WTC11 (cell line): ENCODE measurements at regions not wholly inside any gene's neighbourhood (a gene's known extent, or its start where the extent isn't known, plus 50 kb on each side); places are given as distances from the start of the nearest gene placed in this dataset.

Experiments used
- ATAC-seq: fragments of 200-7000 bp; cut with Tn5 transposase; 2 replicates; pipeline ENCODE4 v1.10.0; 2021; ENCODE audit warnings: mild to moderate bottlenecking, moderate library complexity
- CTCF ChIA-PET: fragments of 300-600 bp; sonication (Branson Sonifier 250); formaldehyde crosslinking; loops from one replicate; lab custom pipeline; 2021; ENCODE audit warnings: antibody characterized with exemption; lab: Charles Lee
- POLR2A ChIA-PET: fragments of 350-600 bp; sonication (Branson Sonifier 250); formaldehyde crosslinking; loops from one replicate; lab custom pipeline; 2021; ENCODE audit warnings: antibody characterized with exemption; lab: Charles Lee
- DNase-seq: peaks from one replicate; pipeline ENCODE4 v3.0.0; 2021; ENCODE audit warnings: low spot score
- H3K27ac Mint-ChIP-seq: 2 replicates; pipeline ENCODE4 v1.8.0; 2021; ENCODE audit warnings: mixed read lengths
- H3K27me3 Mint-ChIP-seq: 2 replicates; pipeline ENCODE4 v1.8.0; 2021; ENCODE audit warnings: low read depth, mild to moderate bottlenecking, moderate library complexity, mixed read lengths
- H3K36me3 Mint-ChIP-seq: 2 replicates; pipeline ENCODE4 v1.8.0; 2021; ENCODE audit warnings: mixed read lengths
- H3K4me1 Mint-ChIP-seq: 2 replicates; pipeline ENCODE4 v1.8.0; 2022; ENCODE audit warnings: mixed read lengths
- H3K4me3 Mint-ChIP-seq: 2 replicates; pipeline ENCODE4 v1.8.0; 2021; ENCODE audit warnings: mild to moderate bottlenecking, moderate library complexity, mixed read lengths
- H3K9me3 Mint-ChIP-seq: 2 replicates; pipeline ENCODE4 v1.8.0; 2021; ENCODE audit warnings: mixed read lengths
- AR ChIP-seq: fragments of 250-450 bp; sonication (Bioruptor Pico); IDR thresholded peaks from 2 replicates; pipeline ENCODE4 v1.9.0; 2021; ENCODE audit warnings: mild to moderate bottlenecking
- ATF2 ChIP-seq: sonication (generic); formaldehyde crosslinking; IDR thresholded peaks from 2 replicates; pipeline ENCODE4 v1.8.1; 2022; ENCODE audit warnings: low read depth, missing genetic modification reagents, borderline replicate concordance
- E2F4 ChIP-seq: sonication (generic); formaldehyde crosslinking; IDR thresholded peaks from 2 replicates; pipeline ENCODE4 v1.8.1; 2022; ENCODE audit warnings: low read depth, mild to moderate bottlenecking, moderate library complexity, missing genetic modification reagents, borderline replicate concordance
- FOXJ3 ChIP-seq: sonication (generic); formaldehyde crosslinking; IDR thresholded peaks from 2 replicates; pipeline ENCODE4 v1.9.0; 2021; ENCODE audit warnings: missing genetic modification reagents, mild to moderate bottlenecking, borderline replicate concordance
- FOXP4 ChIP-seq: sonication (generic); formaldehyde crosslinking; IDR thresholded peaks from 2 replicates; pipeline ENCODE4 v1.8.0; 2022; ENCODE audit warnings: mild to moderate bottlenecking, missing genetic modification reagents
- KAT7 ChIP-seq: sonication (generic); formaldehyde crosslinking; IDR thresholded peaks from 2 replicates; pipeline ENCODE4 v1.8.1; 2023; ENCODE audit warnings: missing genetic modification reagents, mild to moderate bottlenecking, borderline replicate concordance
- MXD4 ChIP-seq: fragments of 250-450 bp; sonication (Bioruptor Pico); IDR thresholded peaks from 2 replicates; pipeline ENCODE4 v1.8.0; 2021; ENCODE audit warnings: mild to moderate bottlenecking, moderate library complexity, borderline replicate concordance
- OVOL2 ChIP-seq: fragments of 250-450 bp; sonication (Bioruptor Pico); IDR thresholded peaks from 2 replicates; pipeline ENCODE4 v1.9.0; 2021; ENCODE audit warnings: mild to moderate bottlenecking, borderline replicate concordance
- PRDM15 ChIP-seq: sonication (generic); formaldehyde crosslinking; IDR thresholded peaks from 2 replicates; pipeline ENCODE4 v1.8.0; 2022; ENCODE audit warnings: missing genetic modification reagents
- PRRX2 ChIP-seq: fragments of 250-450 bp; sonication (Bioruptor Pico); IDR thresholded peaks from 2 replicates; pipeline ENCODE4 v1.8.0; 2021; ENCODE audit warnings: mild to moderate bottlenecking
- RELA ChIP-seq: sonication (generic); formaldehyde crosslinking; IDR thresholded peaks from 2 replicates; pipeline ENCODE4 v1.8.1; 2022; ENCODE audit warnings: missing genetic modification reagents, mild to moderate bottlenecking, borderline replicate concordance
- SMAD3 ChIP-seq: sonication (generic); formaldehyde crosslinking; IDR thresholded peaks from 2 replicates; pipeline ENCODE4 v1.8.0; 2022; ENCODE audit warnings: missing genetic modification reagents, mild to moderate bottlenecking, borderline replicate concordance
- ZNF317 ChIP-seq: sonication (generic); formaldehyde crosslinking; IDR thresholded peaks from 2 replicates; pipeline ENCODE4 v1.8.1; 2023; ENCODE audit warnings: low read depth, mild to moderate bottlenecking, moderate library complexity, missing genetic modification reagents, borderline replicate concordance
- ZNF396 ChIP-seq: fragments of 250-450 bp; sonication (Bioruptor Pico); IDR thresholded peaks from 2 replicates; pipeline ENCODE4 v1.8.0; 2021; ENCODE audit warnings: mild to moderate bottlenecking, moderate library complexity, borderline replicate concordance
- TF ChIP-seq, protein P1 (sequence below): sonication (generic); formaldehyde crosslinking; IDR thresholded peaks from 2 replicates; pipeline ENCODE4 v1.8.1; 2022; ENCODE audit warnings: mild to moderate bottlenecking, moderate library complexity, missing genetic modification reagents
- TF ChIP-seq, protein P2 (sequence below): sonication (generic); formaldehyde crosslinking; IDR thresholded peaks from 2 replicates; pipeline ENCODE4 v1.8.1; 2023; ENCODE audit warnings: mild to moderate bottlenecking, missing genetic modification reagents
- TF ChIP-seq, protein P3 (sequence below): sonication (generic); formaldehyde crosslinking; IDR thresholded peaks from 2 replicates; pipeline ENCODE4 v1.8.0; 2022; ENCODE audit warnings: mild to moderate bottlenecking, missing genetic modification reagents

DNA sequence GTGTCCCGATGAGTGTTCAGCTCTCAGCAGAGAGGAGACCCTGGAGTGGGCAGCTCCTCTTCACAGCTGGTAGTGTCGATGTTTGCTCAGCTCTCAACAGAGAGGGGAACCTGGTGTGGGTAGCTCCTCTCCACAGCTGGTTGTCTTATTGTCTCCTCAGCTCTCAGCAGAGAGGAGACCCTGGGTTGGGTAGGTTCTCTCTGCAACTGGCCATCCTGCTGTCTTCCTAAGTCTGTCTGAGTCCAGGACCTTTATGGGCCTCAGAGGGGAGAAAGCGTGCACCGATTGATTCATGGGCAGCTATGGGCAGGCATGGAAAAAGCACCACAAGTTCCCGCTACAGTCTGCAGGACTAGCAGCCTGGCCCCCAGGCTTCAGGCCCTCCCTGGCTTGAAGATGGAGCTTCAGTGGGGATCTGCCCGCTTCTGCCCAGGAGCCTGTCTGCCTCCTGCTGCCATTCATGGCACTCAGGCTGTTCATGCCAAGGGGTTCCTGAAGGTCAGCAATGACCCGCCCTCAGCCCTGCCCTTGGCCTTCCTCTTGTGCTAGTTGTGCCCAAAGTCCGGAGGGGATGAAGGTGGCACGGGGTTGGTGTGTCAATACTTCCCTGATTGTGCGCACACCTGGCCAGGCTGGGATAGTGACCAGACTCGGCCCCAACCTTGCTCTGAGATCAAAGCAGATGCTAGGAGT, 224.2 kb downstream of the KCNC2 start:
- H3K4me3 Mint-ChIP-seq: no peak overlapping the region
- POLR2A ChIA-PET: interaction anchor here (1.2 kb wide), 1 partner anchor 8 kb away, joined by 3 read pairs; no protein-coding TSS in a partner anchor
- H3K36me3 Mint-ChIP-seq: no peaks in the 10 kb centered on the region
- DNase-seq: no peak
- H3K4me1 Mint-ChIP-seq: no peaks in the 10 kb centered on the region
- ATAC-seq: no peak
- CTCF ChIA-PET: no interaction called here
- TF ChIP-seq ZNF317 (CRISPR knock-in tag): no peak
- TF ChIP-seq AR: no peak
- TF ChIP-seq, protein P1, sequence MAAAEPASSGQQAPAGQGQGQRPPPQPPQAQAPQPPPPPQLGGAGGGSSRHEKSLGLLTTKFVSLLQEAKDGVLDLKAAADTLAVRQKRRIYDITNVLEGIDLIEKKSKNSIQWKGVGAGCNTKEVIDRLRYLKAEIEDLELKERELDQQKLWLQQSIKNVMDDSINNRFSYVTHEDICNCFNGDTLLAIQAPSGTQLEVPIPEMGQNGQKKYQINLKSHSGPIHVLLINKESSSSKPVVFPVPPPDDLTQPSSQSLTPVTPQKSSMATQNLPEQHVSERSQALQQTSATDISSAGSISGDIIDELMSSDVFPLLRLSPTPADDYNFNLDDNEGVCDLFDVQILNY (CRISPR knock-in tag): no peak
- TF ChIP-seq OVOL2 (CRISPR knock-in tag): no peak
- no peak for TF ChIP-seq SMAD3 (CRISPR knock-in tag)
- TF ChIP-seq FOXJ3 (CRISPR knock-in tag): no peak
- no peak for TF ChIP-seq FOXP4 (CRISPR knock-in tag)
- TF ChIP-seq, protein P2, sequence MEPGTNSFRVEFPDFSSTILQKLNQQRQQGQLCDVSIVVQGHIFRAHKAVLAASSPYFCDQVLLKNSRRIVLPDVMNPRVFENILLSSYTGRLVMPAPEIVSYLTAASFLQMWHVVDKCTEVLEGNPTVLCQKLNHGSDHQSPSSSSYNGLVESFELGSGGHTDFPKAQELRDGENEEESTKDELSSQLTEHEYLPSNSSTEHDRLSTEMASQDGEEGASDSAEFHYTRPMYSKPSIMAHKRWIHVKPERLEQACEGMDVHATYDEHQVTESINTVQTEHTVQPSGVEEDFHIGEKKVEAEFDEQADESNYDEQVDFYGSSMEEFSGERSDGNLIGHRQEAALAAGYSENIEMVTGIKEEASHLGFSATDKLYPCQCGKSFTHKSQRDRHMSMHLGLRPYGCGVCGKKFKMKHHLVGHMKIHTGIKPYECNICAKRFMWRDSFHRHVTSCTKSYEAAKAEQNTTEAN (CRISPR knock-in tag): no peak
- TF ChIP-seq, all 79 proteins: peak for 0
- Mint-ChIP-seq H3K27me3 (no peaks in the 10 kb centered on the region), H3K9me3 (no peaks in the 10 kb centered on the region), H3K27ac (no peak overlapping the region)

DNA sequence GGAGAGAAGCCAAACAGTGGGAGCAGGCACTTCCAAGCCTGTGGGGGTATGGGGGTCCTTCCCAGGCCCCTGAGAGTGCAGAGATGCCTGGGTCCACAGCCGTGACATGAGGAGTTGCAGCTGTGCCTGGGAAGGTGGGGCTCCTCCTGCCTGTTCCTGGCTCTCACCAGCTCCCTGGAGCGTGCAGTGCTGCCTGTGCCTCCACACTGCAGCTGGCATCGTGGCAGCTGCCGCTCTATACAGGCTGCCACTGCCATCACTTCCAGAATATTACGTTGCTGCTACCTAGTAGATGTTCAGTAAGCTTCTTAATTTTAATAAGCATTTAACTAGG, 223.7 kb downstream of the KCNC2 start:
- Mint-ChIP-seq H3K27me3 (no peaks in the 10 kb centered on the region), H3K27ac (no peak overlapping the region), H3K4me3 (no peak overlapping the region)
- no peak for DNase-seq
- CTCF ChIA-PET: no interaction called here
- TF ChIP-seq KAT7 (no peak), RELA (CRISPR knock-in tag) (no peak), ZNF396 (no peak), MXD4 (CRISPR knock-in tag) (no peak), E2F4 (CRISPR knock-in tag) (no peak), PRDM15 (CRISPR knock-in tag) (no peak), PRRX2 (CRISPR knock-in tag) (no peak), ATF2 (CRISPR knock-in tag) (no peak), FOXJ3 (CRISPR knock-in tag) (no peak)
- TF ChIP-seq, protein P3, sequence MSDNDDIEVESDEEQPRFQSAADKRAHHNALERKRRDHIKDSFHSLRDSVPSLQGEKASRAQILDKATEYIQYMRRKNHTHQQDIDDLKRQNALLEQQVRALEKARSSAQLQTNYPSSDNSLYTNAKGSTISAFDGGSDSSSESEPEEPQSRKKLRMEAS (CRISPR knock-in tag): no peak
- TF ChIP-seq, all 79 proteins: peak for 0
- no peak for ATAC-seq
- no peaks in the 10 kb centered on the region for H3K4me1 Mint-ChIP-seq
- no peaks in the 10 kb centered on the region for H3K36me3 Mint-ChIP-seq
- H3K9me3 Mint-ChIP-seq: no peaks in the 10 kb centered on the region
- POLR2A ChIA-PET: no interaction called here
